ENCODE measurements at regions not wholly inside any gene's neighbourhood (a gene's known extent, or its start where the extent isn't known, plus 50 kb on each side); places are given as distances from the start of the nearest gene placed in this dataset.

- Histone ChIP-seq H2BK12ac (ENCODE audit: low read length in 2 of 2) (no peak overlapping the region), H3K9ac (ENCODE audit: low read length) (no peak overlapping the region), H3K18ac (ENCODE audit: low read depth in 1 of 2, low read length in 2 of 2) (no peak overlapping the region), H3K23ac (ENCODE audit: low read length in 2 of 2) (no peak overlapping the region), H2AK5ac (ENCODE audit: low read length, severe bottlenecking) (no peak overlapping the region), H3K4me1 (ENCODE audit: control insufficient read depth, insufficient read depth, low read depth, low read length) (no peaks in the 10 kb centered on the region), H3K4ac (ENCODE audit: low read depth in 1 of 2, low read length in 2 of 2) (no peak overlapping the region), H2AFZ (ENCODE audit: low read depth, low read length) (no peak overlapping the region), H4K8ac (ENCODE audit: low read length) (no peak overlapping the region), H2BK5ac (ENCODE audit: low read depth, low read length, poor library complexity, severe bottlenecking) (no peak overlapping the region), H3K27ac (ENCODE audit: low read length, poor library complexity, severe bottlenecking) (no peak overlapping the region), H3K4me3 (ENCODE audit: insufficient read depth in 1 of 2, low read depth in 1 of 2, low read length in 2 of 2) (no peak overlapping the region), H3K14ac (ENCODE audit: low read length in 2 of 2) (no peak overlapping the region), H3K79me1 (replicated peaks; ENCODE audit: low read length, poor library complexity, severe bottlenecking) (no peaks in the 10 kb centered on the region), H2BK15ac (ENCODE audit: low read depth, poor library complexity, severe bottlenecking) (no peak overlapping the region), H3K9me3 (ENCODE audit: control insufficient read depth, low read length) (peaks cover 16% of the 10 kb centered on the region), H3K27me3 (ENCODE audit: control insufficient read depth in 1 of 2, insufficient read depth in 1 of 2, low read length in 2 of 2) (no peaks in the 10 kb centered on the region), H2BK120ac (ENCODE audit: low read depth, low read length) (no peak overlapping the region), H3K4me2 (ENCODE audit: low read length, poor library complexity, severe bottlenecking) (no peak overlapping the region), H3K36me3 (ENCODE audit: control insufficient read depth in 1 of 2, insufficient read depth in 2 of 2, low read depth in 1 of 2, low read length in 2 of 2) (no peaks in the 10 kb centered on the region), H4K91ac (ENCODE audit: low read length) (no peak overlapping the region)
- WGBS: 89% methylated on average over 4 of the region's 4 CpGs
- no peak for DNase-seq
Observed at GRCh38 chr3:95227092-95227491, 1164.2 kb downstream of the NSUN3 start.

DNA sequence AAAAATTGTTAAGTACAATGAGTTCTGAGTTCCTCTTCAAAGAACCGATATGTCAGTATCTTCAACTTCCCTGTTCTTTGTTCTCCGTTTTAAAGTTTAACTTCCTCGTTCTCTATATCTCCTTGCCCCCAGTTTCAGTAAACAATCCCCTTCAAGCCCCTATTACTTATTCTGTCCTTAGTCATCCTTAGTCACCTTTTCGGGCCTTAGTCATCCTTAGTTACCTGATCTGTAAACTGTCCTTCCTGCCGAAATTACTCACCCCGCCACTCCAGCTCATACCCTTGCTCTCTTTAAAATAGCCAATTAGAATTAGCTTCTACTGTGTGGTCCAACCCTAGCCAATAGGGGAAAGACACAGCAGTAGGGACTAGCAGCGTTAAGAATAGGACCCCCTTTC, 1165.6 kb downstream of the NSUN3 start:
- Histone ChIP-seq H3K23ac (ENCODE audit: low read length in 2 of 2) (no peak overlapping the region), H3K14ac (ENCODE audit: low read length in 2 of 2) (no peak overlapping the region), H3K27ac (ENCODE audit: low read length, poor library complexity, severe bottlenecking) (no peak overlapping the region), H2BK12ac (ENCODE audit: low read length in 2 of 2) (no peak overlapping the region), H2AFZ (ENCODE audit: low read depth, low read length) (no peak overlapping the region), H3K4me2 (ENCODE audit: low read length, poor library complexity, severe bottlenecking) (no peak overlapping the region), H3K79me1 (replicated peaks; ENCODE audit: low read length, poor library complexity, severe bottlenecking) (no peaks in the 10 kb centered on the region), H4K91ac (ENCODE audit: low read length) (no peak overlapping the region), H2BK5ac (ENCODE audit: low read depth, low read length, poor library complexity, severe bottlenecking) (no peak overlapping the region), H2BK15ac (ENCODE audit: low read depth, poor library complexity, severe bottlenecking) (no peak overlapping the region), H3K4me3 (ENCODE audit: insufficient read depth in 1 of 2, low read depth in 1 of 2, low read length in 2 of 2) (no peak overlapping the region), H2AK5ac (ENCODE audit: low read length, severe bottlenecking) (no peak overlapping the region), H3K27me3 (ENCODE audit: control insufficient read depth in 1 of 2, insufficient read depth in 1 of 2, low read length in 2 of 2) (no peaks in the 10 kb centered on the region), H3K9ac (ENCODE audit: low read length) (no peak overlapping the region), H3K9me3 (ENCODE audit: control insufficient read depth, low read length) (peaks cover 16% of the 10 kb centered on the region), H3K4ac (ENCODE audit: low read depth in 1 of 2, low read length in 2 of 2) (no peak overlapping the region), H3K18ac (ENCODE audit: low read depth in 1 of 2, low read length in 2 of 2) (no peak overlapping the region), H3K4me1 (ENCODE audit: control insufficient read depth, insufficient read depth, low read depth, low read length) (no peaks in the 10 kb centered on the region), H4K8ac (ENCODE audit: low read length) (no peak overlapping the region), H3K36me3 (ENCODE audit: control insufficient read depth in 1 of 2, insufficient read depth in 2 of 2, low read depth in 1 of 2, low read length in 2 of 2) (no peaks in the 10 kb centered on the region), H2BK120ac (ENCODE audit: low read depth, low read length) (no peak overlapping the region)
- WGBS: 91% methylated on average over 7 of the region's 7 CpGs
- no peak for DNase-seq

DNA sequence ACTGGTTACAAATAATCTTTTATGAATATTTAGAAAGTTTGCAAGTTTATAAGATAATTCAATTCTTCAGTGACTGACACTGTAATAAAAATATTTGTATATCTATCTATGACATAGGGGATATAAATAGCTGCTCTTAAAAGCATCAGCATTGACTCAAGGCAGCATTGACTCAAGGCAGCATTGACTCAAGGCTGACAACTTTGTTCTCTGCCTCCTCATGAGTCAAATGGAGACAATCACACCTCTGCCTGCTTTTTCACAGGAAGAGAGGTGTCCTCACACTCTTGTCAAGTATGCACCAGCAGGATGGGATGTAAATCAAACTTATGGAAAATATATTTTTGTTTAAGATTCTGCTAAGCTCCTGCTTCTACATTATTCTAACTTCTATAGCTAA, 1173.1 kb downstream of the NSUN3 start:
- no peak overlapping the region for H3K4me3 ChIP-seq (ENCODE audit: insufficient read depth in 1 of 2, low read depth in 1 of 2, low read length in 2 of 2)
- H3K23ac ChIP-seq (ENCODE audit: low read length in 2 of 2): no peak overlapping the region
- no peak overlapping the region for H4K91ac ChIP-seq (ENCODE audit: low read length)
- H4K8ac ChIP-seq (ENCODE audit: low read length): no peak overlapping the region
- no peak overlapping the region for H3K18ac ChIP-seq (ENCODE audit: low read depth in 1 of 2, low read length in 2 of 2)
- H3K4me2 ChIP-seq (ENCODE audit: low read length, poor library complexity, severe bottlenecking): no peak overlapping the region
- H3K9ac ChIP-seq (ENCODE audit: low read length): no peak overlapping the region
- no peak overlapping the region for H3K4ac ChIP-seq (ENCODE audit: low read depth in 1 of 2, low read length in 2 of 2)
- H2AK5ac ChIP-seq (ENCODE audit: low read length, severe bottlenecking): no peak overlapping the region
- H3K79me1 ChIP-seq (replicated peaks; ENCODE audit: low read length, poor library complexity, severe bottlenecking): no peaks in the 10 kb centered on the region
- H3K36me3 ChIP-seq (ENCODE audit: control insufficient read depth in 1 of 2, insufficient read depth in 2 of 2, low read depth in 1 of 2, low read length in 2 of 2): no peaks in the 10 kb centered on the region
- H2BK12ac ChIP-seq (ENCODE audit: low read length in 2 of 2): no peak overlapping the region
- no peak overlapping the region for H3K27ac ChIP-seq (ENCODE audit: low read length, poor library complexity, severe bottlenecking)
- peaks cover 3% of the 10 kb centered on the region for H3K9me3 ChIP-seq (ENCODE audit: control insufficient read depth, low read length)
- no peaks in the 10 kb centered on the region for H3K27me3 ChIP-seq (ENCODE audit: control insufficient read depth in 1 of 2, insufficient read depth in 1 of 2, low read length in 2 of 2)
- no peak for DNase-seq
- no peaks in the 10 kb centered on the region for H3K4me1 ChIP-seq (ENCODE audit: control insufficient read depth, insufficient read depth, low read depth, low read length)
- H2BK5ac ChIP-seq (ENCODE audit: low read depth, low read length, poor library complexity, severe bottlenecking): no peak overlapping the region
- no peak overlapping the region for H2AFZ ChIP-seq (ENCODE audit: low read depth, low read length)
- no peak overlapping the region for H3K14ac ChIP-seq (ENCODE audit: low read length in 2 of 2)
- H2BK15ac ChIP-seq (ENCODE audit: low read depth, poor library complexity, severe bottlenecking): no peak overlapping the region
- no peak overlapping the region for H2BK120ac ChIP-seq (ENCODE audit: low read depth, low read length)

DNA sequence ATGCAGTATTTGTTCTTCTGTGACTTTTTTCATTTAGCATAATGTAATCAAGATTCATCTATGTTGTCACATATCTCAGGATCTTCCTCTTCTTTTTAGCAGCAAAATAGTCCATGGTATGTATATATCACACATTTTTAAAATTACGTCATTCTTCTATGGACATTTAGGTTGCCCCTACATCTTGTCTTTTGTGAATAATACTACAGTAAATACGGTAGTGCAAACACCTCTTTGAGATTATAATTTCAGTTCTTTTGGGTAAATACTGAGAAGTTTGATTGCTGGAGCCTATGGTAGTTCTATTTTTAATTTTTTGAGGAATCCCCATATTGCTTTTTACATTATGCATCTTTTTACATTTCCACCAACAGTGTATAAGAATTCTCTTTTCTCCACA, 1174.9 kb downstream of the NSUN3 start:
- Histone ChIP-seq H4K91ac (ENCODE audit: low read length) (no peak overlapping the region), H3K79me1 (replicated peaks; ENCODE audit: low read length, poor library complexity, severe bottlenecking) (no peaks in the 10 kb centered on the region), H3K4me3 (ENCODE audit: insufficient read depth in 1 of 2, low read depth in 1 of 2, low read length in 2 of 2) (no peak overlapping the region), H3K36me3 (ENCODE audit: control insufficient read depth in 1 of 2, insufficient read depth in 2 of 2, low read depth in 1 of 2, low read length in 2 of 2) (no peaks in the 10 kb centered on the region), H3K4me1 (ENCODE audit: control insufficient read depth, insufficient read depth, low read depth, low read length) (no peaks in the 10 kb centered on the region), H3K14ac (ENCODE audit: low read length in 2 of 2) (no peak overlapping the region), H3K4ac (ENCODE audit: low read depth in 1 of 2, low read length in 2 of 2) (no peak overlapping the region), H2BK12ac (ENCODE audit: low read length in 2 of 2) (no peak overlapping the region), H2BK15ac (ENCODE audit: low read depth, poor library complexity, severe bottlenecking) (no peak overlapping the region), H3K18ac (ENCODE audit: low read depth in 1 of 2, low read length in 2 of 2) (no peak overlapping the region), H2BK5ac (ENCODE audit: low read depth, low read length, poor library complexity, severe bottlenecking) (no peak overlapping the region), H4K8ac (ENCODE audit: low read length) (no peak overlapping the region), H2AK5ac (ENCODE audit: low read length, severe bottlenecking) (no peak overlapping the region), H3K9me3 (ENCODE audit: control insufficient read depth, low read length) (peaks cover 4% of the 10 kb centered on the region), H3K27ac (ENCODE audit: low read length, poor library complexity, severe bottlenecking) (no peak overlapping the region), H3K23ac (ENCODE audit: low read length in 2 of 2) (no peak overlapping the region), H3K27me3 (ENCODE audit: control insufficient read depth in 1 of 2, insufficient read depth in 1 of 2, low read length in 2 of 2) (no peaks in the 10 kb centered on the region), H2AFZ (ENCODE audit: low read depth, low read length) (no peak overlapping the region), H2BK120ac (ENCODE audit: low read depth, low read length) (no peak overlapping the region), H3K4me2 (ENCODE audit: low read length, poor library complexity, severe bottlenecking) (no peak overlapping the region), H3K9ac (ENCODE audit: low read length) (no peak overlapping the region)
- no CpG with 5 or more reads among the region's 2 CpGs for WGBS
- DNase-seq: no peak
